Panc1 (cell line): ENCODE measurements at regions not wholly inside any gene's neighbourhood (a gene's known extent, or its start where the extent isn't known, plus 50 kb on each side); places are given as distances from the start of the nearest gene placed in this dataset.

Experiments used
- ATAC-seq: fragments of 200-7000 bp; cut with Tn5 transposase; 2 replicates; pipeline ENCODE4 v1.9.1; 2020; ENCODE audit warnings: mild to moderate bottlenecking, moderate library complexity
- BruUV-seq: library from RNA; stranded (reverse); fragments of 400-500 nt; replicated peaks from 2 replicates; lab custom pipeline; 2021; lab: Mats Ljungman, UMichigan
- CTCF ChIA-PET: fragments of 300-600 bp; sonication (Branson Sonifier 250); formaldehyde crosslinking; loops from one replicate; lab custom pipeline; 2022; ENCODE audit warnings: antibody characterized with exemption; lab: Charles Lee
- POLR2A ChIA-PET: fragments of 300-600 bp; sonication (Branson Sonifier 250); formaldehyde crosslinking; loops from one replicate; lab custom pipeline; 2022; ENCODE audit warnings: antibody characterized with exemption; lab: Charles Lee
- DNase-seq: peaks from one replicate; pipeline ENCODE4 v3.0.0-alpha.2; 2010; ENCODE audit warnings: low read depth, low spot score
- H3K27ac ChIP-seq: 2 replicates; pipeline ENCODE4 v1.5.1; 2011; ENCODE audit warnings: mild to moderate bottlenecking, low read length, inconsistent platforms
- H3K27me3 ChIP-seq: fragments of 200-500 bp; sonication (Bioruptor generic); 2 replicates; pipeline ENCODE4 v1.6.0; 2014; ENCODE audit warnings: low read length, inconsistent platforms; ENCODE audit not compliant: control insufficient read depth, insufficient read depth
- H3K36me3 ChIP-seq: fragments of 200-500 bp; sonication (Bioruptor generic); 2 replicates; pipeline ENCODE4 v1.5.1; 2014; ENCODE audit warnings: inconsistent platforms, mild to moderate bottlenecking, low read length, moderate library complexity; ENCODE audit not compliant: control insufficient read depth, insufficient read depth
- H3K4me1 ChIP-seq: 2 replicates; pipeline ENCODE4 v1.5.1; 2011; ENCODE audit warnings: inconsistent platforms, mild to moderate bottlenecking, low read length, moderate library complexity; ENCODE audit not compliant: control insufficient read depth, insufficient read depth
- H3K4me3 ChIP-seq, 2 experiments: 2 replicates each; pipeline ENCODE4 v1.5.1; 2011 to 2012; ENCODE audit warnings: low read depth in 2 of 2, low read length in 2 of 2, mild to moderate bottlenecking in 2 of 2, inconsistent platforms in 1 of 2, moderate library complexity in 1 of 2
- H3K9me3 ChIP-seq: fragments of 200-500 bp; sonication (Bioruptor generic); 2 replicates; pipeline ENCODE4 v1.5.1; 2014; ENCODE audit warnings: low read depth, mild to moderate bottlenecking, inconsistent platforms, low read length, moderate library complexity; ENCODE audit not compliant: control insufficient read depth, insufficient read depth
- POLR2AphosphoS5 ChIP-seq: IDR thresholded peaks from 2 replicates; pipeline ENCODE4 v1.6.1; 2012; ENCODE audit warnings: mild to moderate bottlenecking, low read depth, low read length, moderate library complexity
- REST ChIP-seq, 2 experiments: IDR thresholded peaks; 2 replicates each; pipeline ENCODE4 v1.6.1; 2011 to 2012; ENCODE audit warnings: low read depth in 2 of 2, control low read depth in 1 of 2, low read length in 1 of 2, mild to moderate bottlenecking in 1 of 2, moderate library complexity in 1 of 2; ENCODE audit not compliant: insufficient read depth in 1 of 2
- SIN3A ChIP-seq: IDR thresholded peaks from 2 replicates; pipeline ENCODE4 v1.6.1; 2012; ENCODE audit warnings: low read depth, mild to moderate bottlenecking, low read length, moderate library complexity, borderline replicate concordance; ENCODE audit not compliant: insufficient read depth
- TCF7L2 ChIP-seq: IDR thresholded peaks from 2 replicates; pipeline ENCODE4 v1.6.1; 2011; ENCODE audit warnings: mild to moderate bottlenecking, low read depth, low read length, inconsistent platforms
- in situ Hi-C: cut with HindIII; loops from 2 replicates; pipeline ENCODE4 v1.10.0; 2016; ENCODE audit warnings: low sequenced_read_pairs, low pct_unique_long_range_greater_than_20kb
- intact Hi-C: fragments of 100-400 bp; cut with micrococcal nuclease; formaldehyde crosslinking; loops from one replicate; pipeline ENCODE4 v1.10.0; 2022; ENCODE audit not compliant: unreplicated experiment
- TF ChIP-seq, protein P1 (sequence below): fragments of 450-650 bp; IDR thresholded peaks from 2 replicates; pipeline ENCODE4 v1.5.1; 2017; ENCODE audit warnings: mild to moderate bottlenecking

DNA sequence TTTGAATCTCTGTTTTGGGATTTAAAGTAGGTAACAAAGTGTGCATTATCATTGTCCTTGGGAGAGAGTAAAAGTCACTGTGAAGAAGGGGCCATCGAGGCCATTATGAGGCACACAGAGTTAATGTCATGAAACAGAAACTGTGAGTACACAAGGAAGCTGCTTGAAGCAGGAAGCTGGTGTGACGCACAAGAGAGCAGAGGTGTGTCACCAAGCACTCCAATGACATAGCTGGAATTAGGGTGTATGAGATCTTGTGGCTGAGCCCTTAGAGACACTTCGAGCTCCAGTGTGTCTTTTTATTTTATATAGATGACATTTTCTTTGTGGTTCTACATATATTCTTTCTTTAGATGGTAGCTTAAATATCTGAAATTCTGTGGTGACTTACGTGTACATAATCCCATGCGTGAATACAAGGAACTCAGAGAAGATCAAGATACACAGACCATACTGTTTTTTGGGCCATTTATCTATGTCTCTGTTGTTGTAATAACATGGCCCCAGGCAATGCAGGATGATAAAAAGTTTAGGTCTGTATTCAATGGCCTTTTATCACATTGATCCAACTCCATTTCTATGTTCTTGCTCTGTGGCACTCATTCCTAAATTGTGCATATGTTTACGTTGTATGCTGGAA, 164.7 kb upstream of the FAM98A start:
- BruUV-seq = no TSS peak
- no peak for TF ChIP-seq POLR2AphosphoS5
- TF ChIP-seq, protein P1, sequence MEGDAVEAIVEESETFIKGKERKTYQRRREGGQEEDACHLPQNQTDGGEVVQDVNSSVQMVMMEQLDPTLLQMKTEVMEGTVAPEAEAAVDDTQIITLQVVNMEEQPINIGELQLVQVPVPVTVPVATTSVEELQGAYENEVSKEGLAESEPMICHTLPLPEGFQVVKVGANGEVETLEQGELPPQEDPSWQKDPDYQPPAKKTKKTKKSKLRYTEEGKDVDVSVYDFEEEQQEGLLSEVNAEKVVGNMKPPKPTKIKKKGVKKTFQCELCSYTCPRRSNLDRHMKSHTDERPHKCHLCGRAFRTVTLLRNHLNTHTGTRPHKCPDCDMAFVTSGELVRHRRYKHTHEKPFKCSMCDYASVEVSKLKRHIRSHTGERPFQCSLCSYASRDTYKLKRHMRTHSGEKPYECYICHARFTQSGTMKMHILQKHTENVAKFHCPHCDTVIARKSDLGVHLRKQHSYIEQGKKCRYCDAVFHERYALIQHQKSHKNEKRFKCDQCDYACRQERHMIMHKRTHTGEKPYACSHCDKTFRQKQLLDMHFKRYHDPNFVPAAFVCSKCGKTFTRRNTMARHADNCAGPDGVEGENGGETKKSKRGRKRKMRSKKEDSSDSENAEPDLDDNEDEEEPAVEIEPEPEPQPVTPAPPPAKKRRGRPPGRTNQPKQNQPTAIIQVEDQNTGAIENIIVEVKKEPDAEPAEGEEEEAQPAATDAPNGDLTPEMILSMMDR = no peak
- no peak for TF ChIP-seq TCF7L2
- no peak for TF ChIP-seq SIN3A
- no peak for TF ChIP-seq REST (IDR thresholded peaks at IDR 0.05; ENCODE audit: insufficient read depth in 1 of 2, low read depth in 2 of 2, low read length in 1 of 2)
- ChIA-PET CTCF (no interaction called here), POLR2A (no interaction called here)
- DNase-seq = no peak
- H3K27ac ChIP-seq = no peak overlapping the region
- intact Hi-C loops (no loop called here), in situ Hi-C loops (no loop called here)
- no peaks in the 10 kb centered on the region for H3K27me3 ChIP-seq
- no peaks in the 10 kb centered on the region for H3K4me1 ChIP-seq
- no peak overlapping the region for H3K4me3 ChIP-seq
- no peaks in the 10 kb centered on the region for H3K9me3 ChIP-seq
- no peak for ATAC-seq
- H3K36me3 ChIP-seq = no peaks in the 10 kb centered on the region

GRCh38 chr2:33762636-33763035, 163.5 kb upstream of the FAM98A start:
- no peak for TF ChIP-seq REST (IDR thresholded peaks at IDR 0.05; ENCODE audit: insufficient read depth in 1 of 2, low read depth in 2 of 2, low read length in 1 of 2)
- no peak for TF ChIP-seq TCF7L2
- no peak for TF ChIP-seq POLR2AphosphoS5
- TF ChIP-seq SIN3A = no peak
- TF ChIP-seq, protein P1 = no peak
- Histone ChIP-seq H3K27me3 (no peaks in the 10 kb centered on the region), H3K9me3 (no peaks in the 10 kb centered on the region), H3K4me3 (no peak overlapping the region), H3K36me3 (no peaks in the 10 kb centered on the region), H3K4me1 (no peaks in the 10 kb centered on the region), H3K27ac (no peak overlapping the region)
- no peak for ATAC-seq
- DNase-seq = no peak
- ChIA-PET POLR2A (no interaction called here), CTCF (interaction anchor here (0.6 kb wide), 1 partner anchor 287 kb away, joined by 3 read pairs; no protein-coding TSS in a partner anchor)
- in situ Hi-C loops (no loop called here), intact Hi-C loops (no loop called here)
- no TSS peak for BruUV-seq
